GM12873 (cell line): ENCODE measurements at regions not wholly inside any gene's neighbourhood (a gene's known extent, or its start where the extent isn't known, plus 50 kb on each side); places are given as distances from the start of the nearest gene placed in this dataset.

ENCODE experiments used
- CTCF ChIP-seq: IDR thresholded peaks from 2 replicates; pipeline ENCODE4 v1.5.1; 2012; ENCODE audit warnings: low read depth, mild to moderate bottlenecking, moderate library complexity, low read length, control low read depth; ENCODE audit not compliant: insufficient read depth; ENCODE audit errors: missing control alignments

GRCh38 chr5:45098483-45098882, 289.7 kb downstream of the MRPS30 start:
- TF ChIP-seq CTCF = no peak

GRCh38 chr5:45101146-45101545, 292.4 kb downstream of the MRPS30 start:
- no peak for TF ChIP-seq CTCF

- no peak for TF ChIP-seq CTCF
Observed at GRCh38 chr5:45105491-45105994, 296.8 kb downstream of the MRPS30 start.

- TF ChIP-seq CTCF = no peak
Observed at GRCh38 chr5:45109062-45109461, 300.3 kb downstream of the MRPS30 start.

GRCh38 chr5:45109636-45110035, 300.9 kb downstream of the MRPS30 start:
- TF ChIP-seq CTCF = no peak

GRCh38 chr5:45110399-45110798, 301.7 kb downstream of the MRPS30 start:
- TF ChIP-seq CTCF = no peak

- no peak for TF ChIP-seq CTCF
Observed at GRCh38 chr5:45113726-45114125, 305.0 kb downstream of the MRPS30 start.
